IPS-NIHi7 (cell line): ENCODE measurements at regions not wholly inside any gene's neighbourhood (a gene's known extent, or its start where the extent isn't known, plus 50 kb on each side); places are given as distances from the start of the nearest gene placed in this dataset.
"Not testable (repeated sequence)": the region's sequence is repeated elsewhere in the genome, so short reads cannot be mapped to it uniquely, and the experiment has no call there.

ENCODE experiments used
- DNase-seq: peaks from one replicate; pipeline ENCODE4 v3.0.0; 2012; ENCODE audit warnings: mixed read lengths; ENCODE audit errors: extremely low spot score

- DNase-seq, result no peak
Observed at GRCh38 chr4:151459375-151459774, 50.4 kb downstream of the FHIP1A start.

- DNase-seq, result no peak
Observed at GRCh38 chr4:151460434-151460833, 51.5 kb downstream of the FHIP1A start.

- DNase-seq, result no peak
Observed at GRCh38 chr4:151462554-151462953, 53.6 kb downstream of the FHIP1A start.

- no peak for DNase-seq
Observed at GRCh38 chr4:151468715-151469696, 60.0 kb downstream of the FHIP1A start.

- no peak for DNase-seq
Observed at GRCh38 chr4:151469970-151470369, 61.0 kb downstream of the FHIP1A start.

GRCh38 chr4:151471728-151472127 is 62.8 kb downstream of the FHIP1A start:
- DNase-seq, result no peak

- DNase-seq, result no peak
Observed at GRCh38 chr4:151472297-151472696, 63.3 kb downstream of the FHIP1A start.

GRCh38 chr4:151472711-151473110 is 63.7 kb downstream of the FHIP1A start:
- no peak for DNase-seq

GRCh38 chr4:151473521-151474097 is 64.6 kb downstream of the FHIP1A start:
- DNase-seq, result no peak

- DNase-seq, result no peak
Observed at GRCh38 chr4:151475035-151475714, 66.2 kb downstream of the FHIP1A start.

GRCh38 chr4:151481813-151482212 is 72.8 kb downstream of the FHIP1A start:
- DNase-seq, result no peak

GRCh38 chr4:151484396-151485102 is 75.6 kb downstream of the FHIP1A start:
- peak; percentile 73 for DNase-seq

- DNase-seq, result no peak
Observed at GRCh38 chr4:151485541-151486131, 76.7 kb downstream of the FHIP1A start.

- no peak for DNase-seq
Observed at GRCh38 chr4:151486168-151486567, 77.2 kb downstream of the FHIP1A start.

- no peak for DNase-seq
Observed at GRCh38 chr4:151488968-151489367, 80.0 kb downstream of the FHIP1A start.

GRCh38 chr4:151489462-151490203 is 80.7 kb downstream of the FHIP1A start:
- peak; percentile 83 for DNase-seq

- DNase-seq, result not testable (repeated sequence)
Observed at GRCh38 chr4:151495612-151496011, 86.6 kb downstream of the FHIP1A start.

- DNase-seq, result not testable (repeated sequence)
Observed at GRCh38 chr4:151511548-151511947, 102.6 kb downstream of the FHIP1A start.

GRCh38 chr4:151517896-151518295 is 108.9 kb downstream of the FHIP1A start:
- no peak for DNase-seq

- no peak for DNase-seq
Observed at GRCh38 chr4:151518359-151518758, 109.4 kb downstream of the FHIP1A start.
